ENCODE measurements at regions not wholly inside any gene's neighbourhood (a gene's known extent, or its start where the extent isn't known, plus 50 kb on each side); places are given as distances from the start of the nearest gene placed in this dataset.

GRCh38 chr2:129481306-129482219 is 497.9 kb upstream of the RAB6C start:
- H4K20me1 ChIP-seq (replicated peaks; ENCODE audit: control insufficient read depth, insufficient read depth, low read length) = no peaks in the 10 kb centered on the region
- POLR2A ChIA-PET = interaction anchor here (0.7 kb wide), 1 partner anchor 29 kb away, joined by 3 read pairs; no protein-coding TSS in a partner anchor
- ATAC-seq (no peak), DNase-seq (ENCODE audit: extremely low read depth in 1 of 4, low spot score in 3 of 4) (no peak), FAIRE-seq (no peak)
- CTCF ChIA-PET (ENCODE audit: low intra/inter-chr PET ratio) = no interaction called here
- H3K27ac ChIP-seq (ENCODE audit: extremely low read depth, low read depth, low read length) = no peak overlapping the region
- H3K4me3 ChIP-seq = no peak overlapping the region
- no peaks in the 10 kb centered on the region for H3K9me3 ChIP-seq (replicated peaks; ENCODE audit: control insufficient read depth, insufficient read depth, low read depth, low read length)
- in situ Hi-C loops (cut with MboI) (no loop called here), intact Hi-C loops (cut with micrococcal nuclease) (no loop called here)
- peaks cover 0 to 5% of the 10 kb centered on the region in 2 experiments; a peak in 1 of 5 replicates for H3K27me3 ChIP-seq (ENCODE audit: control insufficient read depth in 2 of 2, insufficient read depth in 2 of 2, low read length in 2 of 2)
- H3K4me1 ChIP-seq (replicated peaks in 1 of 2; ENCODE audit: control insufficient read depth in 2 of 2, insufficient read depth in 2 of 2, low read length in 2 of 2) = no peaks in the 10 kb centered on the region
- no peak overlapping the region for H2AFZ ChIP-seq (ENCODE audit: low read depth, low read length)
- no peak overlapping the region for H3K4me2 ChIP-seq (ENCODE audit: insufficient read depth, low read length)
- TF ChIP-seq EGR1 (conservative IDR thresholded peaks at IDR 0.05) = no peak
- TF ChIP-seq MAFK (IDR thresholded peaks at IDR 0.05; ENCODE audit: low read length) = no peak
- TF ChIP-seq, protein P1, sequence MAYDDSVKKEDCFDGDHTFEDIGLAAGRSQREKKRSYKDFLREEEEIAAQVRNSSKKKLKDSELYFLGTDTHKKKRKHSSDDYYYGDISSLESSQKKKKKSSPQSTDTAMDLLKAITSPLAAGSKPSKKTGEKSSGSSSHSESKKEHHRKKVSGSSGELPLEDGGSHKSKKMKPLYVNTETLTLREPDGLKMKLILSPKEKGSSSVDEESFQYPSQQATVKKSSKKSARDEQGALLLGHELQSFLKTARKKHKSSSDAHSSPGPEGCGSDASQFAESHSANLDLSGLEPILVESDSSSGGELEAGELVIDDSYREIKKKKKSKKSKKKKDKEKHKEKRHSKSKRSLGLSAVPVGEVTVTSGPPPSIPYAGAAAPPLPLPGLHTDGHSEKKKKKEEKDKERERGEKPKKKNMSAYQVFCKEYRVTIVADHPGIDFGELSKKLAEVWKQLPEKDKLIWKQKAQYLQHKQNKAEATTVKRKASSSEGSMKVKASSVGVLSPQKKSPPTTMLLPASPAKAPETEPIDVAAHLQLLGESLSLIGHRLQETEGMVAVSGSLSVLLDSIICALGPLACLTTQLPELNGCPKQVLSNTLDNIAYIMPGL (CRISPR knock-in tag; IDR thresholded peaks at IDR 0.05) = no peak
- TF ChIP-seq SNAPC5 (CRISPR knock-in tag; IDR thresholded peaks at IDR 0.05) = no peak
- TF ChIP-seq GATAD2A (IDR thresholded peaks at IDR 0.05) = no peak
- no peak for TF ChIP-seq PML (IDR thresholded peaks at IDR 0.05; ENCODE audit: low read length)
- TF ChIP-seq, protein P2, sequence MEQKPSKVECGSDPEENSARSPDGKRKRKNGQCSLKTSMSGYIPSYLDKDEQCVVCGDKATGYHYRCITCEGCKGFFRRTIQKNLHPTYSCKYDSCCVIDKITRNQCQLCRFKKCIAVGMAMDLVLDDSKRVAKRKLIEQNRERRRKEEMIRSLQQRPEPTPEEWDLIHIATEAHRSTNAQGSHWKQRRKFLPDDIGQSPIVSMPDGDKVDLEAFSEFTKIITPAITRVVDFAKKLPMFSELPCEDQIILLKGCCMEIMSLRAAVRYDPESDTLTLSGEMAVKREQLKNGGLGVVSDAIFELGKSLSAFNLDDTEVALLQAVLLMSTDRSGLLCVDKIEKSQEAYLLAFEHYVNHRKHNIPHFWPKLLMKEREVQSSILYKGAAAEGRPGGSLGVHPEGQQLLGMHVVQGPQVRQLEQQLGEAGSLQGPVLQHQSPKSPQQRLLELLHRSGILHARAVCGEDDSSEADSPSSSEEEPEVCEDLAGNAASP (IDR thresholded peaks at IDR 0.05) = no peak
- TF ChIP-seq GTF2F1 (IDR thresholded peaks at IDR 0.05; ENCODE audit: low read depth, low read length) = no peak
- no peak for TF ChIP-seq ZFP36 (IDR thresholded peaks at IDR 0.05; ENCODE audit: low read depth, low read length, partially characterized antibody)
- H3K9me1 ChIP-seq (ENCODE audit: control insufficient read depth, insufficient read depth, low read length) = no peaks in the 10 kb centered on the region
- no TSS peak for BruUV-seq (replicated peaks)
- no peaks in the 10 kb centered on the region for H3K79me2 ChIP-seq (ENCODE audit: control insufficient read depth, insufficient read depth, low read length)
- no peak overlapping the region for H3K9ac ChIP-seq (ENCODE audit: insufficient read depth in 1 of 2, low read depth in 2 of 2, low read length in 2 of 2)
- WGBS (ENCODE audit: insufficient coverage, low coverage, missing lambda C conversion rate) = 0% methylated on average over 7 of the region's 7 CpGs
- no peaks in the 10 kb centered on the region for H3K36me3 ChIP-seq (ENCODE audit: control insufficient read depth, insufficient read depth, low read length)
